ENCODE measurements at regions not wholly inside any gene's neighbourhood (a gene's known extent, or its start where the extent isn't known, plus 50 kb on each side); places are given as distances from the start of the nearest gene placed in this dataset.
A peak's percentile ranks its signal among the peaks of the same experiment; 100 is the strongest.
"Not testable (repeated sequence)": the region's sequence is repeated elsewhere in the genome, so short reads cannot be mapped to it uniquely, and the experiment has no call there.

- no peak for DNase-seq
These were observed 571.5 kb upstream of the PPP2R3A start for GRCh38 chr3:135393898-135394525.

GRCh38 chr3:135412475-135412874 lies 553.1 kb upstream of the PPP2R3A start:
- DNase-seq, result no peak

GRCh38 chr3:135416182-135416581 lies 549.3 kb upstream of the PPP2R3A start:
- DNase-seq, result no peak

- DNase-seq, result no peak
These were observed 546.4 kb upstream of the PPP2R3A start for GRCh38 chr3:135419155-135419554.

GRCh38 chr3:135426508-135426907 lies 539.0 kb upstream of the PPP2R3A start:
- no peak for DNase-seq

- DNase-seq, result no peak
These were observed 533.1 kb upstream of the PPP2R3A start for GRCh38 chr3:135432402-135432801.

GRCh38 chr3:135438889-135439597 lies 526.5 kb upstream of the PPP2R3A start:
- not testable (repeated sequence) for DNase-seq

GRCh38 chr3:135439632-135440031 lies 525.9 kb upstream of the PPP2R3A start:
- DNase-seq, result not testable (repeated sequence)

GRCh38 chr3:135440233-135440632 lies 525.3 kb upstream of the PPP2R3A start:
- DNase-seq, result peak in 1 of 14 donors; percentile 2

- no peak for DNase-seq
These were observed 524.8 kb upstream of the PPP2R3A start for GRCh38 chr3:135440746-135441145.

- no peak for DNase-seq
These were observed 521.5 kb upstream of the PPP2R3A start for GRCh38 chr3:135444058-135444457.

GRCh38 chr3:135447483-135447882 lies 518.0 kb upstream of the PPP2R3A start:
- no peak for DNase-seq

- DNase-seq, result no peak
These were observed 517.0 kb upstream of the PPP2R3A start for GRCh38 chr3:135448520-135448919.

GRCh38 chr3:135449046-135449445 lies 516.5 kb upstream of the PPP2R3A start:
- DNase-seq, result no peak

- no peak for DNase-seq
These were observed 514.3 kb upstream of the PPP2R3A start for GRCh38 chr3:135451037-135451785.

- no peak for DNase-seq
These were observed 512.6 kb upstream of the PPP2R3A start for GRCh38 chr3:135452881-135453280.

- DNase-seq, result no peak
These were observed 512.2 kb upstream of the PPP2R3A start for GRCh38 chr3:135453326-135453725.

- no peak for DNase-seq
These were observed 510.6 kb upstream of the PPP2R3A start for GRCh38 chr3:135454890-135455289.

- DNase-seq, result no peak
These were observed 509.3 kb upstream of the PPP2R3A start for GRCh38 chr3:135456108-135456790.

- no peak for DNase-seq
These were observed 506.8 kb upstream of the PPP2R3A start for GRCh38 chr3:135458541-135459322.

GRCh38 chr3:135460273-135460672 lies 505.3 kb upstream of the PPP2R3A start:
- DNase-seq, result no peak

- no peak for DNase-seq
These were observed 493.6 kb upstream of the PPP2R3A start for GRCh38 chr3:135471911-135472310.
